GM23338 (cell line): ENCODE measurements at regions not wholly inside any gene's neighbourhood (a gene's known extent, or its start where the extent isn't known, plus 50 kb on each side); places are given as distances from the start of the nearest gene placed in this dataset.

ENCODE experiments used
- EZH2 ChIP-seq: fragments of 200-600 bp; sonication (generic); IDR thresholded peaks from one replicate; pipeline ENCODE4 v1.8.0; 2017; ENCODE audit warnings: antibody characterized with exemption, mild to moderate bottlenecking, low read depth; ENCODE audit not compliant: unreplicated experiment
- POLR2AphosphoS5 ChIP-seq: IDR thresholded peaks from 2 replicates; pipeline ENCODE4 v1.6.1; 2016; ENCODE audit warnings: antibody characterized with exemption, low read depth
- TF ChIP-seq, protein P1 (sequence below), 2 experiments: fragments of 200-600 bp in 1 of 2; sonication (generic) in 1 of 2; conservative IDR thresholded peaks; 2 replicates each; pipeline versions ENCODE4 v1.5.1 to v1.6.1; 2016 to 2017; ENCODE audit warnings: antibody characterized with exemption in 2 of 2, low read depth in 2 of 2, mild to moderate bottlenecking in 2 of 2, moderate library complexity in 1 of 2

DNA sequence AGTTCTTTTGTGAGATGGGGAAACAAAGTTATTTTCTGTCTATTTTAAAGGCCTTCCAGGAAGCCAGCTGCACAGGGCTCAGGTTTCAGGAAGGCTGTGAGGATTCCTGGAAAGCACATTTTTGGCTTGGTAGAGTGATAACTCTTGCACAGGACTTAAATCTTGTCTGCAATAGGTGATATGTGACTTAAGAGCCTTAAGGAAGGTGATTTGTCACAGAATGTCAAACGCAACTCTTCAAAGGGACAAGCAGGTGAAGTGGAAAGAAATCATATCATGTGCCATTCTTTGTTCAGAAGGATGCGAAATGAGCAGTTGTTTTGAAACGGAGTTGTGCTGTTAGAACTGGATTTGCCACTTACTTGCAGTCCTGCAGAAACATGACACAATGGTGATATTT is 459.3 kb downstream of the MAT2B start:
- TF ChIP-seq, protein P1, sequence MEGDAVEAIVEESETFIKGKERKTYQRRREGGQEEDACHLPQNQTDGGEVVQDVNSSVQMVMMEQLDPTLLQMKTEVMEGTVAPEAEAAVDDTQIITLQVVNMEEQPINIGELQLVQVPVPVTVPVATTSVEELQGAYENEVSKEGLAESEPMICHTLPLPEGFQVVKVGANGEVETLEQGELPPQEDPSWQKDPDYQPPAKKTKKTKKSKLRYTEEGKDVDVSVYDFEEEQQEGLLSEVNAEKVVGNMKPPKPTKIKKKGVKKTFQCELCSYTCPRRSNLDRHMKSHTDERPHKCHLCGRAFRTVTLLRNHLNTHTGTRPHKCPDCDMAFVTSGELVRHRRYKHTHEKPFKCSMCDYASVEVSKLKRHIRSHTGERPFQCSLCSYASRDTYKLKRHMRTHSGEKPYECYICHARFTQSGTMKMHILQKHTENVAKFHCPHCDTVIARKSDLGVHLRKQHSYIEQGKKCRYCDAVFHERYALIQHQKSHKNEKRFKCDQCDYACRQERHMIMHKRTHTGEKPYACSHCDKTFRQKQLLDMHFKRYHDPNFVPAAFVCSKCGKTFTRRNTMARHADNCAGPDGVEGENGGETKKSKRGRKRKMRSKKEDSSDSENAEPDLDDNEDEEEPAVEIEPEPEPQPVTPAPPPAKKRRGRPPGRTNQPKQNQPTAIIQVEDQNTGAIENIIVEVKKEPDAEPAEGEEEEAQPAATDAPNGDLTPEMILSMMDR (conservative IDR thresholded peaks at IDR 0.05; ENCODE audit: low read depth in 2 of 2): no peak
- TF ChIP-seq POLR2AphosphoS5 (no peak), EZH2 (no peak)
